ENCODE measurements at regions not wholly inside any gene's neighbourhood (a gene's known extent, or its start where the extent isn't known, plus 50 kb on each side); places are given as distances from the start of the nearest gene placed in this dataset.

GRCh38 chr4:98746530-98746929, 88.1 kb upstream of the TSPAN5 start:
- DNase-seq (peak; percentile 52), ATAC-seq (ENCODE audit: low read depth) (peak; percentile 53)
- Histone ChIP-seq H2BK120ac (ENCODE audit: low read depth, low read length) (no peak overlapping the region), H2BK5ac (ENCODE audit: low read depth, low read length, poor library complexity, severe bottlenecking) (no peak overlapping the region), H3K4me3 (ENCODE audit: insufficient read depth, low read depth, low read length) (no peak overlapping the region), H3K56ac (ENCODE audit: extremely low read depth, insufficient read depth, low read length) (no peak overlapping the region), H4K91ac (ENCODE audit: insufficient read depth, low read depth, low read length) (no peak overlapping the region), H3K4ac (ENCODE audit: low read depth, low read length) (no peak overlapping the region), H2BK15ac (ENCODE audit: low read depth, low read length) (no peak overlapping the region), H3K27me3 (ENCODE audit: control insufficient read depth, insufficient read depth, low read length) (no peaks in the 10 kb centered on the region), H3K4me1 (ENCODE audit: control insufficient read depth, insufficient read depth, low read length) (peaks cover 4% of the 10 kb centered on the region; the same call in 1 of the 2 replicates), H4K8ac (ENCODE audit: low read depth in 2 of 2, low read length in 2 of 2) (no peak overlapping the region), H4K5ac (ENCODE audit: low read depth, low read length) (peak overlapping the region; percentile 68; the same call in 1 of the 2 replicates), H3K23ac (ENCODE audit: low read depth, low read length) (no peak overlapping the region), H2AFZ (replicated peaks; ENCODE audit: low read length, poor library complexity) (peak overlapping the region; percentile 71), H3K9me1 (ENCODE audit: insufficient read depth, low read length) (no peaks in the 10 kb centered on the region), H3K18ac (ENCODE audit: low read depth, low read length) (no peak overlapping the region), H3K14ac (replicated peaks; ENCODE audit: low read depth, low read length) (no peak overlapping the region), H3K9me3 (ENCODE audit: control insufficient read depth, insufficient read depth, low read length) (no peaks in the 10 kb centered on the region), H4K20me1 (ENCODE audit: insufficient read depth, low read length) (no peaks in the 10 kb centered on the region), H3K36me3 (ENCODE audit: control insufficient read depth, insufficient read depth, low read length) (no peaks in the 10 kb centered on the region), H3K27ac (ENCODE audit: insufficient read depth, low read length) (no peak overlapping the region), H2AK5ac (ENCODE audit: low read depth, low read length) (no peak overlapping the region), H3K4me2 (ENCODE audit: low read depth, low read length) (no peak overlapping the region), H3K79me1 (ENCODE audit: low read depth in 1 of 2, low read length in 2 of 2) (no peaks in the 10 kb centered on the region), H2AK9ac (replicated peaks; ENCODE audit: low read depth, low read length, poor library complexity) (no peak overlapping the region), H2BK20ac (ENCODE audit: low read depth, low read length) (no peak overlapping the region), H3K9ac (ENCODE audit: low read depth, low read length) (no peak overlapping the region)
- TF ChIP-seq MAFK (IDR thresholded peaks at IDR 0.05; ENCODE audit: low read depth, low read length) (no peak), FOS (IDR thresholded peaks at IDR 0.05; ENCODE audit: low read depth, low read length) (no peak), CTCF (conservative IDR thresholded peaks at IDR 0.05; ENCODE audit: low read depth, low read length) (no peak), MAZ (IDR thresholded peaks at IDR 0.05; ENCODE audit: borderline replicate concordance, low read depth, low read length) (no peak), CHD1 (IDR thresholded peaks at IDR 0.05; ENCODE audit: low read depth, low read length) (no peak), POLR2A (IDR thresholded peaks at IDR 0.05; ENCODE audit: low read depth, low read length) (no peak), ELK1 (IDR thresholded peaks at IDR 0.05; ENCODE audit: borderline replicate concordance, low read depth, low read length) (no peak), RFX5 (IDR thresholded peaks at IDR 0.05; ENCODE audit: low read depth, low read length) (no peak), NFE2L2 (IDR thresholded peaks at IDR 0.05; ENCODE audit: low read depth, low read length) (no peak), RCOR1 (IDR thresholded peaks at IDR 0.05; ENCODE audit: insufficient replicate concordance, low read length) (no peak), RAD21 (IDR thresholded peaks at IDR 0.05; ENCODE audit: low read length) (no peak), SMC3 (IDR thresholded peaks at IDR 0.05; ENCODE audit: low read depth, low read length) (no peak), CEBPB (IDR thresholded peaks at IDR 0.05; ENCODE audit: low read depth, low read length) (no peak), USF2 (IDR thresholded peaks at IDR 0.05; ENCODE audit: low read depth, low read length) (no peak), MXI1 (IDR thresholded peaks at IDR 0.05; ENCODE audit: borderline replicate concordance, low read depth, low read length) (no peak), BHLHE40 (IDR thresholded peaks at IDR 0.05; ENCODE audit: low read depth, low read length) (no peak)
- ChIA-PET CTCF (interaction anchor here (1.3 kb wide), 1 partner anchor 10 kb away, joined by 3 read pairs; no protein-coding TSS in a partner anchor), POLR2A (ENCODE audit: unreplicated experiment) (no interaction called here)
- BruUV-seq (replicated peaks) = no TSS peak
- in situ Hi-C loops (cut with MboI; ENCODE audit: low sequenced_read_pairs) = no loop called here
- no CpG with 5 or more reads among the region's 1 CpG for WGBS, 2 experiments (ENCODE audit: extremely low coverage in 2 of 2, insufficient read length in 1 of 2)
- intact Hi-C loops (cut with micrococcal nuclease) = no loop called here
- dilution Hi-C loops (cut with HindIII; ENCODE audit: low sequenced_read_pairs, unreplicated experiment) = no loop called here
